HL-60 (cell line): ENCODE measurements at regions not wholly inside any gene's neighbourhood (a gene's known extent, or its start where the extent isn't known, plus 50 kb on each side); places are given as distances from the start of the nearest gene placed in this dataset.

Source experiments
- DNase-seq, 2 experiments: peaks; one replicate each; pipeline ENCODE4 v3.0.0-alpha.2; 2010 to 2020; ENCODE audit warnings: low read depth in 1 of 2, low spot score in 1 of 2
- H3K27ac ChIP-seq: fragments of 250-450 bp; sonication (Bioruptor Pico); replicated peaks from 2 replicates; pipeline ENCODE4 v1.5.1; 2020; ENCODE audit warnings: mild to moderate bottlenecking, moderate library complexity
- H3K27me3 ChIP-seq: fragments of 250-450 bp; sonication (Bioruptor Pico); 2 replicates; pipeline ENCODE4 v1.5.1; 2021; ENCODE audit warnings: mild to moderate bottlenecking, moderate library complexity; ENCODE audit not compliant: insufficient read depth, poor library complexity, severe bottlenecking
- H3K4me3 ChIP-seq: replicated peaks from 2 replicates; pipeline ENCODE4 v1.5.1; 2011; ENCODE audit warnings: mild to moderate bottlenecking, control low read depth, low read length; ENCODE audit not compliant: insufficient read depth
- CTCF ChIP-seq: IDR thresholded peaks from one replicate; pipeline ENCODE4 v1.5.1; 2011; ENCODE audit warnings: low read length, control low read depth, inconsistent platforms; ENCODE audit not compliant: insufficient read depth
- GABPA ChIP-seq: IDR thresholded peaks from 2 replicates; pipeline ENCODE4 v1.6.1; 2012; ENCODE audit warnings: low read depth
- POLR2AphosphoS5 ChIP-seq: IDR thresholded peaks from 2 replicates; pipeline ENCODE4 v1.6.1; 2012; ENCODE audit warnings: low read depth
- REST ChIP-seq: IDR thresholded peaks from 2 replicates; pipeline ENCODE4 v1.6.1; 2012; ENCODE audit warnings: low read depth; ENCODE audit not compliant: insufficient replicate concordance
- SPI1 ChIP-seq: IDR thresholded peaks from 2 replicates; pipeline ENCODE4 v1.6.1; 2012; ENCODE audit warnings: low read depth, mild to moderate bottlenecking, borderline replicate concordance

- TF ChIP-seq SPI1 (no peak), REST (no peak), CTCF (no peak), GABPA (no peak), POLR2AphosphoS5 (no peak)
- Histone ChIP-seq H3K27me3 (no peaks in the 10 kb centered on the region), H3K27ac (no peak overlapping the region), H3K4me3 (no peak overlapping the region)
- no peak for DNase-seq
These were observed 1146.7 kb downstream of the IGSF11 start for GRCh38 chr3:117887901-117888300.

GRCh38 chr3:117892431-117892841 is 1142.2 kb downstream of the IGSF11 start:
- Histone ChIP-seq H3K4me3 (no peak overlapping the region), H3K27ac (no peak overlapping the region), H3K27me3 (no peaks in the 10 kb centered on the region)
- TF ChIP-seq POLR2AphosphoS5 (no peak), CTCF (no peak), SPI1 (no peak), GABPA (no peak), REST (no peak)
- DNase-seq, result no peak

GRCh38 chr3:117893001-117893400 is 1141.6 kb downstream of the IGSF11 start:
- no peak overlapping the region for H3K4me3 ChIP-seq
- TF ChIP-seq POLR2AphosphoS5, result no peak
- TF ChIP-seq SPI1, result no peak
- TF ChIP-seq CTCF, result no peak
- no peak for TF ChIP-seq GABPA
- TF ChIP-seq REST, result no peak
- no peaks in the 10 kb centered on the region for H3K27me3 ChIP-seq
- no peak overlapping the region for H3K27ac ChIP-seq
- DNase-seq, result no peak
